ENCODE measurements at regions not wholly inside any gene's neighbourhood (a gene's known extent, or its start where the extent isn't known, plus 50 kb on each side); places are given as distances from the start of the nearest gene placed in this dataset.
"Not testable (repeated sequence)": the region's sequence is repeated elsewhere in the genome, so short reads cannot be mapped to it uniquely, and the experiment has no call there.

DNA sequence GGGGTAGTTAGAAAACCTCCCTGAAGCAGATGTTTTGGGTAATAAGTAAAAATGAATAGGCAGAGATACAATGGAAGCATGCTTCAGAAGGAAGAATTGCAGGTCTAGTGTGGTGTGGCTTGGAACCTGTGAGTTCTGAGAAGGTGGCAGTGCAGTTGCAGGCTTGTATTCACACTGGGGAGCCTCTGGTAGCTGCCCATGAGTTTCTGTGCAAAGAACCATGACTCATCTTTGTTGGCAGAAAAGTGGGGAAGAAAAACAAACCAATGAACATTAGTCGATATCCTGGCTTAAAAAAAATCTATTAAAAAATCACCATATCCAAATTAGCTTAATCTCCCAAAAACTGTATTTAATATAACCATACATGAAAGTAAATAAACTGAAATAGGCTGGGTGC lies 232.6 kb downstream of the FAT3 start:
- no peak for DNase-seq

DNA sequence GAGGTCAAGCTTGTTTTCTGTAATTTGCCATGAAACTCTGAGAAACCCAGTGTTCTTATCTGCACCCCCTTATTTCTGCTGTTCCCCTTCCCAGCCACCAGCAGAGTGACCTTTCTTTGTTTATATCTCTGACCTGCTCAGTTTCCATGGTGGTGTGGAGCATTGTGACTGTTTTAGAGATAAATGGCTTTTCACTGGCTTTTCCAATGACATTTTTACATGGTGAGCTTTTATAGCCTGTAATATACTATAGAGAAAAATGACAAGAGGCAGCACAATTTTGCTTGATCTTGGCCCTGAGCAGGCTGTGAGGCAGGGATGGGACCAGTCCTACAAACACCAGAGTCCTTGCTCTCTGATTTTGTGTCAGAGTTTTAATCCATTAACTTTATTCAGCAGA lies 233.9 kb downstream of the FAT3 start:
- no peaks in the 10 kb centered on the region for H3K9me3 ChIP-seq
- no peaks in the 10 kb centered on the region for H3K27me3 ChIP-seq
- no peak for TF ChIP-seq POLR2A (IDR thresholded peaks at IDR 0.05)
- TF ChIP-seq, protein P1, sequence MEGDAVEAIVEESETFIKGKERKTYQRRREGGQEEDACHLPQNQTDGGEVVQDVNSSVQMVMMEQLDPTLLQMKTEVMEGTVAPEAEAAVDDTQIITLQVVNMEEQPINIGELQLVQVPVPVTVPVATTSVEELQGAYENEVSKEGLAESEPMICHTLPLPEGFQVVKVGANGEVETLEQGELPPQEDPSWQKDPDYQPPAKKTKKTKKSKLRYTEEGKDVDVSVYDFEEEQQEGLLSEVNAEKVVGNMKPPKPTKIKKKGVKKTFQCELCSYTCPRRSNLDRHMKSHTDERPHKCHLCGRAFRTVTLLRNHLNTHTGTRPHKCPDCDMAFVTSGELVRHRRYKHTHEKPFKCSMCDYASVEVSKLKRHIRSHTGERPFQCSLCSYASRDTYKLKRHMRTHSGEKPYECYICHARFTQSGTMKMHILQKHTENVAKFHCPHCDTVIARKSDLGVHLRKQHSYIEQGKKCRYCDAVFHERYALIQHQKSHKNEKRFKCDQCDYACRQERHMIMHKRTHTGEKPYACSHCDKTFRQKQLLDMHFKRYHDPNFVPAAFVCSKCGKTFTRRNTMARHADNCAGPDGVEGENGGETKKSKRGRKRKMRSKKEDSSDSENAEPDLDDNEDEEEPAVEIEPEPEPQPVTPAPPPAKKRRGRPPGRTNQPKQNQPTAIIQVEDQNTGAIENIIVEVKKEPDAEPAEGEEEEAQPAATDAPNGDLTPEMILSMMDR (IDR thresholded peaks at IDR 0.05), result no peak
- H3K36me3 ChIP-seq, result no peaks in the 10 kb centered on the region
- no peak overlapping the region for H3K4me3 ChIP-seq
- no peak for DNase-seq
- H3K27ac ChIP-seq, result no peak overlapping the region
- no peaks in the 10 kb centered on the region for H3K4me1 ChIP-seq

More for the DNA sequence above, 232.6 kb downstream of the FAT3 start:
- Histone ChIP-seq H3K4me3 (no peak overlapping the region), H3K27me3 (no peaks in the 10 kb centered on the region), H3K36me3 (no peaks in the 10 kb centered on the region), H3K9me3 (no peaks in the 10 kb centered on the region), H3K4me1 (no peaks in the 10 kb centered on the region), H3K27ac (no peak overlapping the region)
- no peak for TF ChIP-seq POLR2A (IDR thresholded peaks at IDR 0.05)
- TF ChIP-seq, protein P1 (IDR thresholded peaks at IDR 0.05), result no peak

DNA sequence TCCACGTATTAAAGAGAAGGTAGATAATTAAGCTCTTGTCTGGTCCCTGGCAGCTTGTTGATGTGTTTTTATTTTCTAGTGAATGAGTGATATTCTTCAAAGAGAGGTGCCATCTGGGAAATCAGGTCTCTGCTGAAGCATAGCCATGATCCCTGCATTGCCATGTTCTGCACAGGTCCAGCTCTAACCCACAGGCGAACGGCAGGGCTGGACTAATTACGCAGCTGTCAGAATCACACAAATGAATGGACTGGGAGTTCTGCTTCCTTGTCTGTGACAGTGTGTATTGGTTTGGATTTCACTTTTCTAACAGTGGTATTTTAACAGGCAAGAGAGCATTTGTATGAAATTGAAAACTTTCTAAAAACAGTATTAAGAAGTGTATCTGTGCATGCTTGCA lies 235.6 kb downstream of the FAT3 start:
- H3K27me3 ChIP-seq, result no peaks in the 10 kb centered on the region
- no peak for TF ChIP-seq POLR2A (IDR thresholded peaks at IDR 0.05)
- TF ChIP-seq, protein P1 (IDR thresholded peaks at IDR 0.05), result no peak
- no peak for DNase-seq
- no peak overlapping the region for H3K4me3 ChIP-seq
- no peaks in the 10 kb centered on the region for H3K36me3 ChIP-seq
- no peak overlapping the region for H3K27ac ChIP-seq
- no peaks in the 10 kb centered on the region for H3K9me3 ChIP-seq
- no peaks in the 10 kb centered on the region for H3K4me1 ChIP-seq

DNA sequence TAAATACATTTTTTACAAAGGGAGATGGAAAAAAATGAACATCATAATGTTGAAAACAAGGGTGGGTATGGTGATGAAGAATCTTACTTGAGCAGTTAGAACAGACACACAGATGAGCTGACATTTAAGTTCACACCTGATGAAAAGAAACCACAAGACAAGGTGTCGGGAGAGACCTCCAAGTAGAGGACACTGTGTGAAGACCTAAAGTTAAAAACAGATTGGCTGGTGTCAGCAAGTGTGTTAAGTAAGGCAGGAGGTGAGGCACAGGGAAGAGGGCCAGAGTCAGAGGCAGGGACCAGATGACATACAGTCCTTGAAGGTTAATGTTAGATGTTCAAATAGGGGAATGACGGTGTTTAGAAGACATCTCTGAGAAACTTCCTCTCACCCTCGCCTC lies 236.8 kb downstream of the FAT3 start:
- Histone ChIP-seq H3K27me3 (no peaks in the 10 kb centered on the region), H3K4me3 (no peak overlapping the region), H3K27ac (no peak overlapping the region), H3K9me3 (no peaks in the 10 kb centered on the region), H3K4me1 (no peaks in the 10 kb centered on the region), H3K36me3 (no peaks in the 10 kb centered on the region)
- TF ChIP-seq, protein P1 (IDR thresholded peaks at IDR 0.05), result no peak
- TF ChIP-seq POLR2A (IDR thresholded peaks at IDR 0.05), result no peak
- no peak for DNase-seq

DNA sequence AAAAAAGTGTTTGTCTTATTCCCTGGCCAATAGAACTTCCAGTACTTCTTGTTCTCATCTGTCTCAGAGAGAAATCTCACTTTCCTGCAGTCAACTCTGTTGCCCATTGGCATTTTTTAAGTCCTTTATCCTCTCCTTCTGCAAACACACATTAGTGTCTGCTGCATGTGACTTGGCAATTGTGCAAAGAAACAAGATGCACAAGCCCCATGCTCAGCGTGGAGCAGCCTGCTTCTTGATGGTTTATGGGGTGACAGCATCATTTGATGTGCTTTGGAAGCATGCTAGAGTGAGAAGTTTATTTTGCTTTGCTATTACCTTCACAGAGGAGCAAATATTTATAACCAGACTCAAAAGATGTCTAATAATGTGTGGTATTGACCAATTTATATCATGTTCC lies 238.2 kb downstream of the FAT3 start:
- H3K9me3 ChIP-seq, result no peaks in the 10 kb centered on the region
- H3K4me3 ChIP-seq, result no peak overlapping the region
- no peak overlapping the region for H3K27ac ChIP-seq
- no peaks in the 10 kb centered on the region for H3K27me3 ChIP-seq
- H3K36me3 ChIP-seq, result no peaks in the 10 kb centered on the region
- TF ChIP-seq, protein P1 (IDR thresholded peaks at IDR 0.05), result no peak
- no peak for TF ChIP-seq POLR2A (IDR thresholded peaks at IDR 0.05)
- no peaks in the 10 kb centered on the region for H3K4me1 ChIP-seq
- DNase-seq, result no peak

DNA sequence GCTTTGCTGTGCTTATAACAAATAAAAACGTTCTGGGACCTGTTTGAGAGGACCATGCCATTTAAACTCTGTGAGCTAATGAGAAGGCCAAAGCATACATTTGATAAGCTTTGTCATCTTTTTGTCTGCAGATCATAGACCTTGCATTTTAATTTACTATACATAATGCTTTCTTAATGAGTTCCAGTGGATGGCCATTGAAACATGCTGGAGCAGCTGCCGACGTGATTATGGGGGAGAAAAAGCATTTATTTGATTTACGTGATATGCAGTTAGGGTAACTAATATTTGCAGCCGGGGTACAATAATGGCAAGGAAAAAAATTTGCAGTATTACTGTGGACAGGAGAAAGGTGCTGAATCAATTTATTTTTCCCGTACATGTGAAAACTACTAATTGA lies 240.2 kb downstream of the FAT3 start:
- no peak for DNase-seq
- TF ChIP-seq POLR2A (IDR thresholded peaks at IDR 0.05), result no peak
- TF ChIP-seq, protein P1 (IDR thresholded peaks at IDR 0.05), result no peak
- H3K36me3 ChIP-seq, result no peaks in the 10 kb centered on the region
- no peak overlapping the region for H3K4me3 ChIP-seq
- no peaks in the 10 kb centered on the region for H3K9me3 ChIP-seq
- no peak overlapping the region for H3K27ac ChIP-seq
- no peaks in the 10 kb centered on the region for H3K4me1 ChIP-seq
- no peaks in the 10 kb centered on the region for H3K27me3 ChIP-seq

DNA sequence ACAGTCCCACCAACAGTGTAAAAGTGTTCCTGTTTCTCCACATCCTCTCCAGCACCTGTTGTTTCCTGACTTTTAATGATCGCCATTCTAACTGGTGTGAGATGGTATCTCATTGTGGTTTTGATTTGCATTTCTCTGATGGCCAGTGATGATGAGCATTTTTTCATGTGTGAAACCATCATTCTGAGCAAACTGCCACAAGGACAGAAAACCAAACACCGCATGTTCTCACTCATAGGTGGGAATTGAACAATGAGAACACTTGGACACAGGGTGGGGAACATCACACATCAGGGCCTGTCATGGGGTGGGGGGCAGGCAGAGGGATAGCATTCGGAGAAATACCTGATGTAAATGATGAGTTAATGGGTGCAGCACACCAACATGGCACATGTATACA lies 240.8 kb downstream of the FAT3 start:
- H3K27ac ChIP-seq, H3K9me3 ChIP-seq, H3K4me3 ChIP-seq, H3K36me3 ChIP-seq, H3K4me1 ChIP-seq, DNase-seq, H3K27me3 ChIP-seq: not testable (repeated sequence)

Data from Peyer's patch (tissue), 4 donors.